ENCODE measurements at regions not wholly inside any gene's neighbourhood (a gene's known extent, or its start where the extent isn't known, plus 50 kb on each side); places are given as distances from the start of the nearest gene placed in this dataset.

DNA sequence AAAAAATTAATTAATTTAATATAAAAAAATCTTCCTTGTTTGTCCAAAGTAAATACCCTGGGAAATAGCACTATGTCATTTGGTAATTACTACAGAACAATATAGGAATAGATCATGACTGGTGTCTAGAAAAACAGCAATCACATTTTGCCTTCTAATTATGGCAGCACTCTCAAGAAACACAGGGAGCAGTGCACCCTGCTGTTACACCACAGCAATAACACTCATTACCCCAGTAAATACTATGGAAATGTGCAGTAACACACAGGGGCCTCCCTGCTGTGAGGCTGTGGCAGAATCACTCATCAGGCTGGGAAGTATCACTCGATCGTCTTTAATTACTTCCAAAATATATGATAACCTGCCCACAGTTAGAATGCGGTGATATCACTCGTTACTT is 646.0 kb downstream of the TUSC7 start:
- no peak for DNase-seq (ENCODE audit: low read depth)
- TF ChIP-seq, protein P1, sequence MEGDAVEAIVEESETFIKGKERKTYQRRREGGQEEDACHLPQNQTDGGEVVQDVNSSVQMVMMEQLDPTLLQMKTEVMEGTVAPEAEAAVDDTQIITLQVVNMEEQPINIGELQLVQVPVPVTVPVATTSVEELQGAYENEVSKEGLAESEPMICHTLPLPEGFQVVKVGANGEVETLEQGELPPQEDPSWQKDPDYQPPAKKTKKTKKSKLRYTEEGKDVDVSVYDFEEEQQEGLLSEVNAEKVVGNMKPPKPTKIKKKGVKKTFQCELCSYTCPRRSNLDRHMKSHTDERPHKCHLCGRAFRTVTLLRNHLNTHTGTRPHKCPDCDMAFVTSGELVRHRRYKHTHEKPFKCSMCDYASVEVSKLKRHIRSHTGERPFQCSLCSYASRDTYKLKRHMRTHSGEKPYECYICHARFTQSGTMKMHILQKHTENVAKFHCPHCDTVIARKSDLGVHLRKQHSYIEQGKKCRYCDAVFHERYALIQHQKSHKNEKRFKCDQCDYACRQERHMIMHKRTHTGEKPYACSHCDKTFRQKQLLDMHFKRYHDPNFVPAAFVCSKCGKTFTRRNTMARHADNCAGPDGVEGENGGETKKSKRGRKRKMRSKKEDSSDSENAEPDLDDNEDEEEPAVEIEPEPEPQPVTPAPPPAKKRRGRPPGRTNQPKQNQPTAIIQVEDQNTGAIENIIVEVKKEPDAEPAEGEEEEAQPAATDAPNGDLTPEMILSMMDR (conservative IDR thresholded peaks at IDR 0.05; ENCODE audit: low read depth, low read length), result peak; percentile 57

GRCh38 chr3:117356091-117356705 is 646.6 kb downstream of the TUSC7 start:
- TF ChIP-seq, protein P1 (conservative IDR thresholded peaks at IDR 0.05; ENCODE audit: low read depth, low read length), result no peak

More for the DNA sequence above, 646.0 kb downstream of the TUSC7 start:
- no peak overlapping the region for H3K4me3 ChIP-seq (ENCODE audit: low read length)

DNA sequence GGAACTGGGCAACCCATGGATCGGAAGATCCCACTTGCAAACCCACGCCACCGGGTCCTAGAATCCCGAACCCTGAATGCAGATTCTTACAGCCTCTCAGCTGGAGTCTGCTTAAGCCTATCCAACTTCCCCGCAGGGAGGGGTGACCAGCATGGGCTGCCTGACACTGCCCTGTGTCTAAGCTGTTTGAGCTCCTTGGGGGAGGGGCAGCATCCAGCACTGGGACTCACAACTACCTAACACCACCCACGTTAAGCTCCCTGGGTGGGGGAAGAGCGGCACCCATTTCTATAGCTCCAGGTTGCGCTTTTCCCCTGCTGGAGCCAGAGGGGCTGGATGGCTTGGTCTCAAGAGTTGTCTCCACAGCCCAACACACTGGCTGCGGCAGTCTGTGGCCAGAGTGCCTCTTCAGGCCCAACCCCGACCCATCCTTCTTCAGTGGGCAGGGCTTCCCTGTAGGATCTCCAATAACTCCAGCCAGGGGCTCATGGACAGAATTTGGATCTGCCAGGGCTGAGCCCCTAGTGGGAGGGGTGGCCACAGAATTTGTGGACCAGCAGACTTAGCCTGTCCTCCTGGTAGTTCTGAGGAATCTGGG is 649.2 kb downstream of the TUSC7 start:
- no peak overlapping the region for H3K4me3 ChIP-seq (ENCODE audit: low read length)
- TF ChIP-seq, protein P1 (conservative IDR thresholded peaks at IDR 0.05; ENCODE audit: low read depth, low read length), result no peak
- no peak for DNase-seq (ENCODE audit: low read depth)

More at GRCh38 chr3:117356091-117356705, 646.6 kb downstream of the TUSC7 start:
- no peak overlapping the region for H3K4me3 ChIP-seq (ENCODE audit: low read length)
- DNase-seq (ENCODE audit: low read depth), result no peak

DNA sequence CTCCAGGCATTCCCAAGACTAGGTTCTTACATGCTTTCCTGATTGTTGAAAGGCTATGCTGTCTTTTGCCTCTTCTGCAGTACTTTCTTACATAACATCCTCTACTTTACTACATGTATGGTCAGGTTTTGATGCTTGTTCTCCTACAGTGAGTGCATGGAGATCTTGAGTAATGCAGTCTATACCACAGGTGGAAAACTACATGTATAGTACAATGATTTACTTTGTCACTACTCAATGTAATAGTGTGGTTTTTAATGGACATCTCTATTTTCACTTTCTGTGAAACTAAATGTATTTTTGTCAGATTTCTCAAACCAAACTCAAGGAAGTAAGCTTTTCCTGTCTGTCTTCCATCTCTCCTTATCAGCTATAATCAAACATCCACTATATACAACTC is 657.0 kb downstream of the TUSC7 start:
- no peak for DNase-seq (ENCODE audit: low read depth)

GRCh38 chr3:117367861-117368260 is 658.3 kb downstream of the TUSC7 start:
- TF ChIP-seq, protein P1 (conservative IDR thresholded peaks at IDR 0.05; ENCODE audit: low read depth, low read length), result no peak
- no peak for DNase-seq (ENCODE audit: low read depth)
- no peak overlapping the region for H3K4me3 ChIP-seq (ENCODE audit: low read length)

More for the DNA sequence above, 657.0 kb downstream of the TUSC7 start:
- TF ChIP-seq, protein P1 (conservative IDR thresholded peaks at IDR 0.05; ENCODE audit: low read depth, low read length), result no peak
- no peak overlapping the region for H3K4me3 ChIP-seq (ENCODE audit: low read length)

DNA sequence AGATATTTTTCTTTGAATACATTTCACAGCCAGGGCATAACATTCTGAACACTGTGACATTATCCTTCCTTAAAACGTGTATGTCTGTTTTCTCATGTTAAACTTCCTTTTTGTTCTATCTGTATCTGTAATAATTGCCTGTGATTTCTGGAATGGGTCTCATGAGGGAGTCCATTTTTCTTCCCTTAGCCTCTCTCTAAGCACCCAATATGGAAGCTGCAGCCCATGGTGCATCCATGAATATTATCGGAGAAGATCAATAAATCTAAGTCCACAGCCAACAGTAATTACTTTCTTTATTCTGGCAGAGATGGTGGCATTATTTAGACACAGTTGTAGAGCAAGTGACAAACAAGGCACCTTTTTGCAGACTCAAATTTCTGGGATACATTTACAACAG is 671.1 kb downstream of the TUSC7 start:
- no peak for DNase-seq (ENCODE audit: low read depth)
- TF ChIP-seq, protein P1 (conservative IDR thresholded peaks at IDR 0.05; ENCODE audit: low read depth, low read length), result no peak
- no peak overlapping the region for H3K4me3 ChIP-seq (ENCODE audit: low read length)

DNA sequence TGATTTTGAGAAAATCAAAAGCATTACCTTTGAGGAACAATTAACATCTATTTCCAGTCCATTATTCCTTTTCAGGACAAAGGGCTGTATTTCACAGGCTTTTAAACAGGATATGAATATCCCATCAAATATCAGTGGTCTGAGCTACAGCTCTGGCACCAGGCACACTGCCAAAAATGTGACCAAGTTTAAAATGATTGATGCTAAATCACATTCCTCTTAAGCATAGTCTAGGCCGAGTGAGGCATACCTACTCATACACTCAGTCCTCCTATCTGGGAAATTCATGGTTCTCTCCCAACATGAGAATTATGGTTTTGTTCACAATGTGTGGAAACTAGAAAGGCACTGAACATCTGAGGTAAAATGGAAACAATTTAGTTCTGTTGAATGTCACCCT is 683.5 kb downstream of the TUSC7 start:
- H3K4me3 ChIP-seq (ENCODE audit: low read length), result no peak overlapping the region
- no peak for DNase-seq (ENCODE audit: low read depth)
- TF ChIP-seq, protein P1 (conservative IDR thresholded peaks at IDR 0.05; ENCODE audit: low read depth, low read length), result no peak
